Activated CD8-positive, alpha-beta memory T cell treated with anti-CD3 and anti-CD28 coated beads, Interleukin-2, amount 50 U/mL, for 24 hours (primary cell): ENCODE measurements at regions not wholly inside any gene's neighbourhood (a gene's known extent, or its start where the extent isn't known, plus 50 kb on each side); places are given as distances from the start of the nearest gene placed in this dataset.
"Not testable (repeated sequence)": the region's sequence is repeated elsewhere in the genome, so short reads cannot be mapped to it uniquely, and the experiment has no call there.

Experiments
- DNase-seq: peaks from one replicate; pipeline ENCODE4 v3.0.0-alpha.2; 2020; ENCODE audit errors: extremely low read depth

GRCh38 chr18:57953883-57954282, 90.1 kb upstream of the NEDD4L start:
- DNase-seq = no peak

GRCh38 chr18:57951999-57952774, 91.8 kb upstream of the NEDD4L start:
- DNase-seq = no peak

- DNase-seq = no peak
Observed at GRCh38 chr18:57951117-57951796, 92.8 kb upstream of the NEDD4L start.

GRCh38 chr18:57950542-57950941, 93.5 kb upstream of the NEDD4L start:
- DNase-seq = no peak

GRCh38 chr18:57949335-57949734, 94.7 kb upstream of the NEDD4L start:
- DNase-seq = not testable (repeated sequence)

- DNase-seq = no peak
Observed at GRCh38 chr18:57947117-57947516, 96.9 kb upstream of the NEDD4L start.

- no peak for DNase-seq
Observed at GRCh38 chr18:57943723-57944122, 100.3 kb upstream of the NEDD4L start.

- DNase-seq = no peak
Observed at GRCh38 chr18:57942493-57942892, 101.5 kb upstream of the NEDD4L start.

GRCh38 chr18:57941841-57942489, 102.1 kb upstream of the NEDD4L start:
- DNase-seq = no peak

GRCh38 chr18:57940166-57940660, 103.8 kb upstream of the NEDD4L start:
- no peak for DNase-seq

- DNase-seq = not testable (repeated sequence)
Observed at GRCh38 chr18:57934375-57934774, 109.7 kb upstream of the NEDD4L start.

- no peak for DNase-seq
Observed at GRCh38 chr18:57931038-57931437, 113.0 kb upstream of the NEDD4L start.

- DNase-seq = no peak
Observed at GRCh38 chr18:57930476-57930875, 113.5 kb upstream of the NEDD4L start.

- DNase-seq = no peak
Observed at GRCh38 chr18:57929922-57930321, 114.1 kb upstream of the NEDD4L start.

- DNase-seq = no peak
Observed at GRCh38 chr18:57928466-57928865, 115.6 kb upstream of the NEDD4L start.

GRCh38 chr18:57927511-57927910, 116.5 kb upstream of the NEDD4L start:
- DNase-seq = no peak

GRCh38 chr18:57925706-57926105, 118.3 kb upstream of the NEDD4L start:
- DNase-seq = no peak

GRCh38 chr18:57923611-57924010, 120.4 kb upstream of the NEDD4L start:
- DNase-seq = no peak

- no peak for DNase-seq
Observed at GRCh38 chr18:57922885-57923284, 119.8 kb upstream of the ATP8B1 start.

GRCh38 chr18:57921708-57922107, 118.6 kb upstream of the ATP8B1 start:
- DNase-seq = no peak

- no peak for DNase-seq
Observed at GRCh38 chr18:57920036-57920435, 116.9 kb upstream of the ATP8B1 start.

- DNase-seq = no peak
Observed at GRCh38 chr18:57918601-57919000, 115.5 kb upstream of the ATP8B1 start.

GRCh38 chr18:57916684-57917083, 113.6 kb upstream of the ATP8B1 start:
- no peak for DNase-seq
